ENCODE measurements at regions not wholly inside any gene's neighbourhood (a gene's known extent, or its start where the extent isn't known, plus 50 kb on each side); places are given as distances from the start of the nearest gene placed in this dataset.

- TF ChIP-seq CTCF (IDR thresholded peaks at IDR 0.05; ENCODE audit: insufficient read depth, low read depth, low read length) (no peak), EZH2 (IDR thresholded peaks at IDR 0.05; ENCODE audit: insufficient read depth, low read length) (no peak)
These were observed 319.9 kb downstream of the GABRG1 start for GRCh38 chr4:45803994-45804393.

Data from astrocyte (in vitro differentiated cells and primary cell).